Cardiac muscle cell (in vitro differentiated cells and primary cell): ENCODE measurements at regions not wholly inside any gene's neighbourhood (a gene's known extent, or its start where the extent isn't known, plus 50 kb on each side); places are given as distances from the start of the nearest gene placed in this dataset.

ENCODE experiments used
- DNase-seq, 2 donors: peaks; one replicate each; pipeline versions ENCODE4 v3.0.0 to v3.0.0-alpha.2; 2010 to 2017; ENCODE audit warnings: low read depth in 1 of 2, low spot score in 1 of 2
- H3K27ac ChIP-seq: fragments of 200-600 bp; sonication (generic); 2 replicates; pipeline ENCODE4 v1.5.1; 2016
- H3K27me3 ChIP-seq: fragments of 200-600 bp; sonication (generic); 2 replicates; pipeline ENCODE4 v1.6.0; 2016; ENCODE audit warnings: control low read depth
- H3K36me3 ChIP-seq: fragments of 200-600 bp; sonication (generic); 2 replicates; pipeline ENCODE4 v1.5.1; 2016; ENCODE audit warnings: control low read depth
- H3K4me1 ChIP-seq: fragments of 200-600 bp; sonication (generic); 2 replicates; pipeline ENCODE4 v1.8.1; 2017; ENCODE audit warnings: low read depth, mild to moderate bottlenecking, mixed run types
- H3K4me3 ChIP-seq: fragments of 200-600 bp; sonication (generic); 2 replicates; pipeline ENCODE4 v1.5.1; 2016; ENCODE audit warnings: mild to moderate bottlenecking
- H3K9me3 ChIP-seq: fragments of 200-600 bp; sonication (generic); 2 replicates; pipeline ENCODE4 v1.5.1; 2017; ENCODE audit warnings: low read depth, mild to moderate bottlenecking, control low read depth
- TF ChIP-seq, protein P1 (sequence below): IDR thresholded peaks from 2 replicates; pipeline ENCODE4 v1.5.1; 2012; ENCODE audit warnings: low read depth, mild to moderate bottlenecking, low read length

DNA sequence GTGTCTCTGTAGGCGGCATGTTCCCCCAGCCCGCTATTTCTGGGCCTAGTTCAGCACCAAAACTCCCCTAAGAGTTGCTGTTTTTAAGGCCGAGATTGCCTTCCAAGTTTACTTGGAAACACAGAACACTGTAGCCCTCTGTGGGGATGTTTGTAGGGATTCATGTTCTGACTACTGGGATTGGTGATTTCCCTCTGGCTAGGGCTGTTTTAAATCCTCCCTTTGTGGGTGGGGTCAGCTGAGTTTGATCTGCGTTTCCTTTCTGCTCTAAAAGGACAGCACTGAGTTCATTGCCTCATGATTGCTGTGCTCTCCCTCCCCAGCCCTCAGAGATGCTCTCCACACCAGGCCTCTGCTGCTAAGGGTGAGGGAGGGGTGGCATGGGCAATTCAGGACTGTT, 640.6 kb upstream of the DPPA4 start:
- Histone ChIP-seq H3K27me3 (no peaks in the 10 kb centered on the region), H3K4me3 (no peak overlapping the region), H3K36me3 (no peaks in the 10 kb centered on the region), H3K4me1 (no peaks in the 10 kb centered on the region), H3K27ac (no peak overlapping the region), H3K9me3 (no peaks in the 10 kb centered on the region)
- no peak for DNase-seq
- TF ChIP-seq, protein P1, sequence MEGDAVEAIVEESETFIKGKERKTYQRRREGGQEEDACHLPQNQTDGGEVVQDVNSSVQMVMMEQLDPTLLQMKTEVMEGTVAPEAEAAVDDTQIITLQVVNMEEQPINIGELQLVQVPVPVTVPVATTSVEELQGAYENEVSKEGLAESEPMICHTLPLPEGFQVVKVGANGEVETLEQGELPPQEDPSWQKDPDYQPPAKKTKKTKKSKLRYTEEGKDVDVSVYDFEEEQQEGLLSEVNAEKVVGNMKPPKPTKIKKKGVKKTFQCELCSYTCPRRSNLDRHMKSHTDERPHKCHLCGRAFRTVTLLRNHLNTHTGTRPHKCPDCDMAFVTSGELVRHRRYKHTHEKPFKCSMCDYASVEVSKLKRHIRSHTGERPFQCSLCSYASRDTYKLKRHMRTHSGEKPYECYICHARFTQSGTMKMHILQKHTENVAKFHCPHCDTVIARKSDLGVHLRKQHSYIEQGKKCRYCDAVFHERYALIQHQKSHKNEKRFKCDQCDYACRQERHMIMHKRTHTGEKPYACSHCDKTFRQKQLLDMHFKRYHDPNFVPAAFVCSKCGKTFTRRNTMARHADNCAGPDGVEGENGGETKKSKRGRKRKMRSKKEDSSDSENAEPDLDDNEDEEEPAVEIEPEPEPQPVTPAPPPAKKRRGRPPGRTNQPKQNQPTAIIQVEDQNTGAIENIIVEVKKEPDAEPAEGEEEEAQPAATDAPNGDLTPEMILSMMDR: no peak

DNA sequence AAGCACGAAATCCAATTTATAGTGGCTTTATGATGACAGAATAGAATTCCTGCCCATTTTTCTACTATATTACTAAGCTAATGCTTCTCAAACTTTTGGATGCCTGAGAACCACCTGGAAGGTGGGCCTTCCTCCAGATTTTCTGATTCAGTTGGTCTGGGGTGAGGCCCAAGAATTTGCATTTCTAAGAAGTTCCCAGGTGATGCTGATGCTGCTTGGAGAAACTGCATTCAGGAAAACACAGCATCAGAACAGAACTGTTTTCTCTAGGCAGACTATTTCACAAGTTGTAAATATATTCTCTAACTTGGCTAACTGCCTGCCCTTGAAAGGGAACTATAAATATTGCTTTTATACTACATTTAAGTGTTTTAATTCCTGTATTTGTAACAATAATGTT, 644.9 kb upstream of the DPPA4 start:
- H3K27me3 ChIP-seq: no peaks in the 10 kb centered on the region
- no peaks in the 10 kb centered on the region for H3K36me3 ChIP-seq
- no peak overlapping the region for H3K27ac ChIP-seq
- no peaks in the 10 kb centered on the region for H3K4me1 ChIP-seq
- no peak for DNase-seq
- H3K4me3 ChIP-seq: no peak overlapping the region
- TF ChIP-seq, protein P1: no peak
- H3K9me3 ChIP-seq: no peaks in the 10 kb centered on the region

DNA sequence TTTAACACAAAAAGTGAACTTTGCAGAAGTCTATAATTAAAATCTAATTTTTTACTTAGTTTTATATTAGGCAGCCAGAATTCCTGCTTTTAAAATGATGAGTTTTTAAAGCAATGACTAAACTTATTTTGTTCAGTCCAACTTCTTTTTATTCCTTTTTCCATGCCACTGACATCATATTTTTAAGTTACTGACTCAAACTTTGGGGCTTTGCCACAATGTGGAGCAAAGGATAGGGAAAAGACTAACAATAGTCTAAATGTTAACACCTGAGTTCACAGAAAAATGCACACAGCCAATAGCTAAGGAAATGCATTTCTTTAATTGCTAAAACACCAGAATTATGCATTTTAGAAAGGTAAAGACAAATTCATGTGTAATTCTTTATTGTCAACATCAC, 647.6 kb upstream of the DPPA4 start:
- Histone ChIP-seq H3K4me1 (no peaks in the 10 kb centered on the region), H3K36me3 (no peaks in the 10 kb centered on the region), H3K4me3 (no peak overlapping the region), H3K27me3 (no peaks in the 10 kb centered on the region), H3K9me3 (no peaks in the 10 kb centered on the region), H3K27ac (no peak overlapping the region)
- DNase-seq: no peak
- TF ChIP-seq, protein P1: no peak

DNA sequence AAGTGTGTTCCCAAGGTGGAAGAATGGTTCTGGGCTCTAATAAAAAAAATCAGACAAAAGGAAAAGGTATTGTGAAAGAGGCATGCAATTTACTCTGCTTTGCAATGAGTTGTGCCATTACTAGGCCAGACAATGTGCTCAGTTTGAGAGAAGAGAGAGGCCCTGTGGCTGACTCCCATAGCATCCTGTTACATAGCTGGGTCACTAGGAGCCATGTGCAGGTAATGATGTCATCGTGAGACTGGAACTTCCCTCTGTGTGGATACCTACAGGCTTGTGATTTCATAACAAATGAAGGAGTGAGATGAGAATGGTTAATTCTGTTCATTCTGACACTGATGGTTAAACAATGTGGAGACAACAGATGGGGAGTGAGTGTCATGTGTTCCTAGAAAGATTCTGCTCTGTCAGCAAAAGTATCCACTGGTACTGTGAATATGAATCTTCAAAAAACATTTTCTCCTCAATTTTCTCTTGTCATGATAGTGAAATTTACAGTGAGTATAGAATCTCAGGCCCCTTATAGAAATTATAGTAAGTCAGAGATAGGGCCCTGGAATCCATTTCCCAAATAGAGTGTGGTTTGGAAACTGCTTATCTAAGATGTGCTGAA, 648.7 kb upstream of the DPPA4 start:
- H3K9me3 ChIP-seq: no peaks in the 10 kb centered on the region
- TF ChIP-seq, protein P1: no peak
- peak in 1 of 2 donors; percentile 12 for DNase-seq
- no peak overlapping the region for H3K27ac ChIP-seq
- H3K4me1 ChIP-seq: no peaks in the 10 kb centered on the region
- no peak overlapping the region for H3K4me3 ChIP-seq
- no peaks in the 10 kb centered on the region for H3K36me3 ChIP-seq
- H3K27me3 ChIP-seq: no peaks in the 10 kb centered on the region

DNA sequence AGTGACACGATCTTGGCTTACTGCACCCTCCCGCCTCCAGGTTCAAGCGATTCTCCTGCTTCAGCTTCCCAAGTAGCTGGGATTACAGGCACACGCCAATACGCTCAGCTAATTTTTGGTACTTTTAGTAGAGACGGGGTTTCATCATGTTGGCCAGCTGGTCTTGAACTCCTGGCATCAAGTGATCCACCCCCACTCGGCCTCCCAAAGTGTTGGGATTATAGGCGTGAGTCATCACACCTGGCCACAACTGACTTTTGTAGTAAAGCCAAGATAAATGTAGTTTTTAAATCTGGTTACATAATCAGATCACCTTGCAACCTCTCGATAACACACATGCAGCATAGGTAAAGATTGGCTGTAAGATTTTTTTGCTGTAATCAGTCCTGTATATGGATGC, 657.5 kb upstream of the DPPA4 start:
- Histone ChIP-seq H3K27ac (no peak overlapping the region), H3K4me1 (no peaks in the 10 kb centered on the region), H3K36me3 (no peaks in the 10 kb centered on the region), H3K9me3 (no peaks in the 10 kb centered on the region), H3K4me3 (no peak overlapping the region), H3K27me3 (no peaks in the 10 kb centered on the region)
- no peak for DNase-seq
- TF ChIP-seq, protein P1: no peak
